Muscle of arm (tissue), 1 donor: ENCODE measurements at regions not wholly inside any gene's neighbourhood (a gene's known extent, or its start where the extent isn't known, plus 50 kb on each side); places are given as distances from the start of the nearest gene placed in this dataset.

ENCODE experiments used
- DNase-seq: peaks from one replicate; pipeline ENCODE4 v3.0.0-alpha.2; 2013

DNA sequence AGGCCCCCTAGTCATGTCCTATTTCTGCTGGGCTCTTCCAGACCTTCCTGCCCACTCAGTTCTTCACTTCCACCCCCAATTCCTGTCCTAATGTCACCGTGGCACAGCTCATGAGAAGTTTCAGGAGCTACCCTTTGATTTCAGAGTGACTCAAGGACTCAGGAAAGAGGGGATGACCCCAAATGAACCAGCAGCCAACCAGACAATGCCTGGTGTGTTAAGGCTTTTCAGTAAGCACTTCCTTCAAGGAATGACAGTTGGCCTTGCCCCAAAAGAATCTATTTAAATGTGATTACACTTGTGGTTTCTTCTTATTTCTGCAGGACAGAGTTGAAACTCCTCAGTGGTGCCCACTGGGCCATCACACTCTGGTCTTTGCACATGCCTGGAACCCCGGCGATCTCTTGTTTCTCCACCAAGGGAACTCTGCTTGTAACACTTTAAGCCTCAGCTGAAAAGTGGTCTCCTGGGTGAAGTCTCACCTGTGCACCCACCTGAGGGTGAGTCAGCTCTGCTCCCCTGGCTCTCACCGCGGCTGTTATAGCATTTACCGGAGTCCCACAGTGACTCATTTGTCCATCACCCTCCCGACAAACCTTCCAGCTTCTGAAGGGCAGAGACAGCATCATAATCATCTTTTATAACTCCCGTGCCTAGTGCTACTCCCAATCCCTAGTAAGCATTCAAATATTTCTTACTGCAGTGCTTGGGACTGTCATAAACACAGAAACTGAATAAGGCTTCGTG lies 123.0 kb upstream of the SVIL start:
- no peak for DNase-seq

DNA sequence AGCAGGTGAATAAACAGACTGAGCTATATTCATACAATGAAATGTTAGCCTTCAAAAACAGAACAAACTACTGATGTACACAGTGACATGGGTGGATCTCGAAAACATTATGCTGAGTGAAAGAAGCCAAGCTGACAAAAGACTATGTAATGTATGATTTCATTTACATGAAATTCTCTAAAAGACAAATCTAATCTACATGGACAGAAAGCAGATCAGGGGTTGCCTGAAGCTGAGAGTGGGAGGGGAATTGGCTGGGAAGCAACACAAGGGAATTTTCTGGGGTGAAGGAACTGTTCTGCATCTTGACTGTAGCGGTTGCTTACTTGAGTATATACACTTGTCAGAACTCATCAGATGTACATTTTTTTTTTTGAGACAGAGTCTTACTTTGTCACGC lies 121.7 kb upstream of the SVIL start:
- no peak for DNase-seq

DNA sequence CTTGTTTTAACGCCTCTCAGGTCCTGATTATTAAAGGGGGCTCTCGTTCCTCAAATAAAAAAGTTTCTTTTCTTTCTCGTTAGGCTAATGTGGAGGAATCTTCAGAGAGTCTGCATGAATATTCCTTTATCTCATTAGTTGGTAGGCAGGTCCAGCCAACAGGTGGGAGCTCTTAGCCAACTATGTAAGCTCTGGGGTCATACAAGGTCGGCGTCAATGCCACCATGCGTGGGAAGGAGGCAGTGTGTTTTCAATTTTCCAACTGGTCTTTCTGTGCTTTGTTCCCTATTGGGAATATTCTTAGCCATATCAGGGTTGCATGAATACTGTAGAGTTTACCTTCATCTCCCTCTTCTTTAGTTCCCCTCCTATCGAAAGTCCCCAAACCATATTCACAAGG lies 118.5 kb upstream of the SVIL start:
- no peak for DNase-seq

DNA sequence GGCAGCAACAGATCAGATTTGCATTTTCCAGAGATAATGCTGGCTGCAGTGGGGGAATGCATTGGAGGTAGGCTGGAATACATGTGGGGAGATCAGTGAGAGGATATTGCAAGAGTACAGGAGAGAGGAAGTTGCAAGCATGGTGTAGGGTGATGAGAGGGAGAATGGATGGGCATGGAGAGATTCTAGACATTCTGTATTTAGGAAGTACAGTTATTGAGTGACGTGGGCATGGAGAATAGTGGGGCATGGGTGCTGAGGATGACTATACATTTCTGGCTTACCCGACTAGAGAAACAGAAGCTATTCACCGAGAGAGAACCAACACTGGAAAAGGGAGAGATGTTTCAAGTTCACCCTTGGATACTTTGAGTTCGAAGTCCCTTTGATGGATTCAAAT lies 116.9 kb upstream of the SVIL start:
- no peak for DNase-seq

DNA sequence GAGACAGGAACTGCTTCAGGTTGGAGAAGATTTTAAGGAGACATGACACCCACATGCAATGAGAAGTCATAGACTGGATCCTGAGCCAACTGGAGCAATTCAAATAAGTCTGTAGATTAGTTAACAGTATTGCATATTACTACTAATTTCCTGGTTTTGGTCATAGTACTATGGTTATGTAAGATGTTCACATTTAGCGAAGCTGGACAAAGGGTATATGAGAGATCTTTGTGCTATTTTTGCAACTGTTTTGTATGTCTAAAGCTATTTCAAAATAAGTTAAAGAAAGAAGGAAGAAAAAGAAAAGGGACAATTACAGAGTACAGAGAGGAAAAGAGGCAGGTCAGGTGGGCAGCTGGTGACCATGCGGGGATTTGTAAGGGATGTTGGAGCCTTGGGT lies 116.5 kb upstream of the SVIL start:
- no peak for DNase-seq

DNA sequence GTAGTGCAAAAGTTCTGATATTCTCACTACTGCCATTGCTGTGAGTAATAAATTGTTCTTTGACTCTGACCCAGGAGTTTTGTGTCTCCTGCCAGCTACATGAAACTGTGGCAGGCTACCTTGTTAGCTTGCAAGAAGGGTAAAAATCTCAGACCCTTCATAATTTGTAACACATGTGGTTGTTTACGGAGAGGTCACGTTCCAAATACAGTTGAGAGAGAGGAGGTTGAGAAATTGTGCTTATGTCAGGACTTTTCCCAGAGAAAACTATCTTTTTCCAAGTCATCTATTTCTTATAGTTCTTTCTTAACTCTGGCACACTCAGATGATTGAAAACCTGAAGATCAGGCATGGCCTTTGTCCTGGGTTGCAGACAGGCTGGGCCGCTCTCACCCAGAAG lies 114.4 kb upstream of the SVIL start:
- DNase-seq, result no peak

DNA sequence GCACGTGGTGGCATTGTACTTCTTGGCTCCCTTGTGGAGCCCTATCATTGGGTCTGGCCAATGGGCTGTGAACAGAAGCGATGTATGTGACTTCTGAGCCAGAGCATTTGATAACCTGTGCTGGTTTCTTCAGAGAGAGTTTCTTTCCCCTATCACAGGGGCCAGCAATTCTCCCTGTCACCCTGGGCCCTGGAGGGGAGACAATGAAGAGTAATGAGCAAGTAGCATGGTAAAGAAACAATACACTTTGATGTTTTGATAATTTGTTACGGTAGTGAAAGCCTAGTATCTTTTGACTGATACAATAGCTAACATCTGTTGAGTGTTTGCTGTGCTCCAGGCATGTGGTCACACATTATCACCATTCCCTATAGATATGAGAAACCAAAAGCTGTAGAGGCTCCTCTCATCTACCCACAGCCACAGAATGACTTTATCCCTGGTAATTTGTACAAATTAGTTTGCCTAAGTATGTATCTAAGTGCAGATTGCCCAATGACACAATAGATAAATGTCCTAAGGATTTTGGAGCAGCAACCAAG lies 113.4 kb upstream of the SVIL start:
- DNase-seq, result no peak

DNA sequence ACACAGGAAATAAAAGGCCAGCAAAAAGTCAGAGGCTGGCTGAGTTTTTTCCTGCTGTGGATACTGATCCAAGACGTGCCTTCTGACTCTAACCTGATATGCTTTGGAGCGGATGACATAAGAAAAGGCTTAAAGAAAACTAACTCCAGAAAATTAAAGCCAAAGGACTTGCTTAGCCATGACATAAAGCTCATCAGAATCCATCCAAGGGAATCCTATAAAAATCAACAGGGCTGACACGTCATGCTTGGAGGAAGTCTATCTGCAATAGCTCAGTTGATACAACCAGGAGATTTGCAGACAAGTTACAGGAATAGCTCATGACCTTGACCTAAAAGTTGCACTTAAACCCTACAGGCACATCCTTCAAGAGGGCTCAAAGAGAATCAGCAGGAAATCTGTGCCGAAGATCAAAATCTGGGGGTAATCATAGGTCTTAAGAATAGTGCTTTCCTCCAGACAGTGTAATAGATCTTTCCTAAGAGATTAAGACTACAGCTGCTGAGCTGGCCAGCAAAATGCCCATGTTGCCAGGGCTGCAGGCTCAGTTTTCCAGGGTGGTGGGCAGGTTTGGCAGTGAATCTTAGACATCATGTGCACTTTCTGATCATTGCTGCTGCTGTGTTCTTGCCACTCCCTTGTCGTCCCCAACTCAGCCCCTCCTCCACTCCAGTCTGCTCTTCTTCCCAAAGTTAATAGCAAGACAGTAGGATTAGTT lies 111.5 kb upstream of the SVIL start:
- DNase-seq, result no peak

DNA sequence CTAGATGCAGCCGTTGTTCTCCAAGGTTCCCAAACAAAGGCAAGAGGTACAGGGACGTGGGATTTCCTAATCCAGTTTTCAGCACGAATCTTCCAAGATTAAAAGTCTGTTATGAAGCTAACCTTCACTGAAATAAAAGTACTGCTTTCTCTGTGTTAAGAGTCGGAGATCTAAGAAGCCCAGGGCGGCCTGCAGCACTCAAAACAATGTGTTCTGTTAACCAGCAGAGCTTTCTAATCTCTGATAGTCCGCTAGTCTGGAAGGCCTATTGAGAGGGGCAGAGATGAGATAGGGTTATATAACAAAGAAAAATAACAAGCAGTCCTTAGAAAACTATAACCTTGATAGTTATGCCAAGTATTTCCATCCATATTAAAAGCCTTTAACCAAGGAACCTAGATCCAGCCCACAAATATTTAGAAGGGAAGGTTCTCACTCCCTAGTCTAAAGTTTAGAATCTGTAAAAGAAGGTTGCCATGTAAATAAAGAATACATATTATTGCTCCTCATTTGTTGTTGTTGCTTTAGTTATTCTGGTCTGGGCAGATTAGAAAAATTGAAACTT lies 106.3 kb upstream of the SVIL start:
- DNase-seq, result no peak

DNA sequence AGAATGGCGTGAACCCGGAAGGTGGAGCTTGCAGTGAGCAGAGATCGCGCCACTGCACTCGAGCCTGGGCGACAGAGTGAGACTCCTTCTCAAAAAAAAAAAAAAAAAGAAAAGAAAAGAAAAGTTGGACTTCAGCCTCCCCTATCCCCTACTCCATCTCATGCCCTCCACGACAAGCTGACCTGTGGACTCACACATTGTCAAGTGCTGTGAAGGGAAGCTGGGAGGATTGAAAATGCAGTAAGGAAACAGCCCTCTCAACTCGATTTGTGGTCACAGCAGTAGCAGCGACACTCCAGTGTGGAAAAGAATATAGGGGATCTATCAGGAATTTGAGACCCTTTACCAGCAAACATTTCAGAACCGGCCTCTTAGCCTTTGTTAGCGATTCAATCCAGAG lies 103.6 kb upstream of the SVIL start:
- DNase-seq, result no peak

DNA sequence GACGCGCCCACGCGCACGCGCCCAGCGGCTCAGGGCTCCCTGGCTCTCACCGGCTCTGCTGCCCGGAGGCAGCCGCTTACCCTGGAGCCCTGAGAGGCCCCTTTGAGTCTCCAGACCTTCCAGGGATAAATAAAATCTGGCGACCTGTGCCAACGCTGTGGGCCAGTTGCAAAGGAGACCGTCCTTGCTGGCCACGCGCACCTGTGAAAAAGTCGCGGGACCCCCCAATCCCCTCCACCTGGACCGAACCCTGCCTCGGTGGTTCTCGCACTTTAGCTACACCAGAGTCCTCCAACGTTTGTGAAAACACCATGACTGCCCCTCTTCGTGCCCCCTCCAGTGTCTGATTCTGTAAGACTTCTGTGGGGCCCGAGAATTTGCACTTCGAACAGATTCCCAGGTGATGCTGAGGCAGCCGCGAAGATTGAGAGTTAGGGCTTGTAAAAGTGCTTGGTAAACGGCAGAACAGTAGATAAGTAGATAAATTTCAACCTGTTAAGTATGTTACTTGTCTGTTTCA lies 102.4 kb upstream of the SVIL start:
- DNase-seq, result no peak

DNA sequence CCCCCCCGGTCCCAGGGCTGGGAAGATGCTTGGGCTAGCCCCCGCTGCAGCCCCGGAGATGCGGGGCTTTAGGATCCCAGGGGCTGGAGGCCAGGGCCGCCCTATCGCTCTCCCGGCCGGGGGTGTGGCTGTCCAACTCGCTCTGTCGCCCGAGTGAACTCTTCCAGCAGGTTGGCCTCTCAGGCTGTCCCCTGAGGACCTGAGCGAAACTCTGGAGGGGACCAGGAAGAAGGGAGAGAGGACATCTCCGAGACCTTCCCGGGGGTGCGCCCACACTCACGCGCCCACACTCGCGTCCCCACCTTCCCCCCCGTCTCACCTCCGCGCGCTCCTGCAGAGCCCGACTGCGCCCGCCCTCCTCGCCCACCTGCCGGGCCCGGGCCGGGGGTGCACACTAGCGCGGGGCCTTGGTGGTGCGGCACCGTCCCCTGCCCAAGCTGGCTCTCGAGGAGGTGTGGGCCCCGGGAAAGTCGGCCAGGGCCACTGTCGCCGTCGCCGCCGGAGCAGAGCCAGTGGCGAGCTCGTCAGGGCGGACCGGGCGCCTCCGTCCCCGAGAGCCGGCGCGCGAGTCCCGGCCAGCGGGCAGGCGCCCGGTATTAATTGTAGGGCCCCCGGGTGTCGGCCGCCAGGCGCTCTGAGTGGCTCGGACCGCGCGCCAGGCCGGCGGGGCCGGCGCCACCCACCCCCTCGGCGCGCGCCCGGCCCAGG lies 101.7 kb upstream of the SVIL start:
- DNase-seq, result no peak

DNA sequence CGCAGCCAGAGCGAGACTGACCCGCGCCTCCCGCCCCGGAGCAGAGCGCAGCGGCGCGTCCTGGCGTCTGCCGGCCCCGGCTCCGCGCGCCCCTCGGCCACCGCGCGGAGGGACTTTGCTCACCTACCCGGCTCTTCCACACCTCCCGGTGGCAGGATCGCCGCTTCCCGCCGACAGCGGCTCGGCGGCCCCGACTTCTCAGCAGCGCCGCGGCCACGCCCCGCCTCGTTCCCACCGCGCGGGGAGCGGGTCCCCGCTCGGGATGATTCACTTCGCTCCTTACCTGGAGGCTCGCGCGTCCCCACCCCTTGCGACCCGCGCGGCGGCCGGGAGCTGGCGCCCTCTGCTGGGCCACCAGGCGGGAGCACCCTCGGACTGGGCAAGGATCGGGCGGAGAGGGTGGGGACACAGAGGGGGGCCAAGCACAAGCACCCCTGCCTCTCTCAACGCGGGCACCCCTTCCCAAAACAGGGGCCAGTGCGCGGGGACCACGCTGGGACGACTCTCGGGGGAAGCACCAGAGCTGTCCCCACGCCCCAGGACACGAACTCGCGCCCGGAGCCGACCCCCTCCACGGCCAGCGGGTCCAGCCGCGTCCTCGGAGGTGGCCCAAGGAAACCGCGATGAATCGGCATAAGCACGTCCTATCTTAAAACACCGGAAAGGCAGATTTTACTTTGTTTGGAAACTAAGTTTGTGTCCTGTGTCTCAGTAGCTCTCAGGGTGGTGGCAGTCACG lies 101.0 kb upstream of the SVIL start:
- peak; percentile 87 for DNase-seq

DNA sequence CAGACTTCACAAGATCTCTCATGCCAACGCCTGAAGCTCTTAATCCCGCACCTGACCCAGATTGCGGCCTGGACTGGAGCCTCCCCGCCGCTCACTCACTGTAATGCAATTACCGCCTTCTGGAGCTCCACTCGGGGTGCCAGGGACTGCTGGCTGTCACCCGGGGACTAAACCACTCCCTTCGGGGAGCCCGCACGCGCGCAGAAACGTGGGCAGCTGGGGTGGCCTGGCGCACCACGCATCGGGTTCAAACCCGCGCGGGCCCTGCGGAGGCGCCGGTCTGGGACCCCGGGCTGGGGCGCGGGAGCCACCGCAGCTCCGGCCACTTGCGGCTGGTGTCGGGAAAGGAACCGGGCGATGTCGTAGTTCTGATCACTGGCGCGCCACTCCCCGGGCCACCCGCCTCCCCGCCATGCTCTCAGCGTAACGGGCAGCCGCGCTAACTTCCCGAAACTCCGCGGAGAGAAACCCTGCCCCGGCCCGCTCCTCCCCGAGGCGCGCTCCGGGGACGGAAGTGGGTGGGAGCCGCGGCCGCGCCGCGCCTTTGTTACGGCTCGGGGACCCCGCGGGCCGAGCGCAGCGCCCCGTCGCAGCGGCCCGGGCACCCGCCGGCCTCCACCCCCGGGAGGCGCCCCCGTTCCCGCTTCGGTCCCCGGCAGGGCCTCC lies 100.3 kb upstream of the SVIL start:
- DNase-seq, result no peak

DNA sequence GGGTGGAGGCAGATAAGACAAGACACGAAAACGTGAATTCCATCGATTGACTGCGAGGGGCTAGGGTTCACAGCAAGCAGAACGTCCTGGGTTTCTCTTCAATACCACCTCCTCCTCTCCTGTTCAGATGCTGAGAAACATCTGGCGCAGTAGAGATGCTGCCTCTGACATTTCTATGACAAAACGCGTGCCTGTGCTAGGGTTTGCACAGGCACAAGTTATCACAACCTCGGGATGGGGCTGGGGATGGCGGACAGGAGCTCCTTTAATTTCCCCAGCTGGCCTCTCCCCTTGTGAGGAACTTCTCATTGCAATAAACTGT lies 99.8 kb upstream of the SVIL start:
- no peak for DNase-seq

DNA sequence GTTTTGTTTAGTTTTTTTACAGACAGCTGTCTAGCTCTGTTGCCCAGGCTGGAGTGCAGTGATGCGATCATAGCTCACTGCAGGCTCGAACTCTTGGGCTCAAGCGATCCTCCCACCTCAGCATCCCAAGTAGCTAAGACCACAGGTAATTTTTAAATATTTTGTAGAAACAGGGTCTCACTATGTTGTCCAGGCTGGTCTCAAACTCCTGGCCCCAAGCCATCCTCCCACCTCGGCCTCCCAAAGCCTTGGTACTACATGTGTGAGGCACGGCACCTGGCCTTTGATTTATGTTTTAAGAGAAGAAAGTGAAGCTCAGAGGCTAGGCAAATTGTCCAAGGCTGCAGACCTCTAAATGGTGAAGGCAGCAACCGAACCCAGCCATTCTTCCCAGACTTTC lies 98.6 kb upstream of the SVIL start:
- DNase-seq, result no peak

DNA sequence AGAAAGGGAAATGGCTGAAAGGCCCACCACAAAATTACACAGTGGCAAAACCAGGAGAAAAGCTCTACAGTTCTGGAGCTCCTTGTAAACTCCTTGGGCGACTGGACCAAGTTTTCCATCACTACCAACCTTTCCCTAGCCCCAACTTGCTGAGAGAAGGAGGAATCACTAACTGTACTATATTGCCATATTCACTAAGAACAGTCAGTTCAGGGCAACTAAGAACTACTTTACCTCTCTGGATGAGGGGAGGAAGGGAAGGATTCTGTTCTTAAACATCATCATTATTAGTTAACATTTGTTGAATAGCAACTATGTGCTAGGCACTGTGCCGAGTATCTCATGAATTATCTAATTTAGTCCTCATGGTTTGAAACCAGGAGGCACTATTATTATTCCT lies 98.1 kb upstream of the SVIL start:
- no peak for DNase-seq

DNA sequence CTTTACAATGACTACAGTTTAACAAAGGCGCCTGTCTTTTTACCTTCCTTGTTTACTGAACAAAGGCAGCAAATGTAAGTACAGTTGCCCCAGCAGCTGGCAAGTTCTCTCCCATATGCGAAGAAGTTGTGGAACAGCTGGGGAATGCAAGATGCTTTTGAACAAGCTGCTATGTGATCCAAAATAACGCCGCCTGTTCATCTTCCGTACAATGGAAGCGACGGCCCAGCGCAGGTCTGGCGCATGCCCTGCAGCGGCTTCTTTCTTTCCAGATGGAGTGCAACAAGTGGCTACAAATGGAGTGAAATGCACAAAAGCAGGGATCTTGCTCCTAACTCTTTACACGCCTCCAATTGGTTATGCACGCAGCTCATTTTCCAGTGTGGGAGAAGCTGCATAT lies 97.0 kb upstream of the SVIL start:
- peak; percentile 59 for DNase-seq

DNA sequence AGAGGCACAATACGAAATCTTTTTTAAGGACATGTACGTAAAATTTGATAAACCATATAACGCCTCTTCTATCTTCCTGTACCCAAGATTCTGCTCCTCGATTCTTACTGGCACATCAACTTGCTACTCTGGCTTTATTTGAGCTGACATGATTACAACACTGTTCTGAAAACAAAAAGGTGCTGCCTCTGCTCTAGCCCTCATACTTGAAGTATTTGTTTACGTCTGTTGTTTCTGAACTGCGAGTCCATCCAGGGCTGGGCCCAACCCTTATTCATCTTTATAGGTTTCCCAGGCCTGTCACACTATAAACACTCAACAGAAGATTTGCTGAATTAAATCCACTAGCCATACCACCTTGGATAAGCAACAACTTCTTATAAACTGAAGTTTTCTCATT lies 96.2 kb upstream of the SVIL start:
- DNase-seq, result no peak

DNA sequence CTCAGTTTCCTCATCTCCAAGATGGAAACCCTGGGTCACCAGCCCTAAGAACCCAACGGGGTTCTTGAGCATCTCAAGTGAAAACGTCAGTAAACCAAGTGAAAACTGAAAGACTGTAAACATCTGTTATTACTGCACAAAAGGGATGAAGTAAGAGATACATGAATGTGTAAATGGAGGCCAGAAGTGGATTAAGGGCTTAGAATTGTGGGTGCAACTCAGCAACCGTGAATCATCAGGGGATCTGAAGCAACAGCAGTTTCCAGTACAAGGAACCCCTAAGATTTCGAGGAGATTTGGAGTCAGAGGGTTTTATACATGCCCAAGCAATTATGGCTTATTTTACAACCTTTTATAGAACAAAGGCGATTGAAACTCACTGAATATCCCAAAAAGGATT lies 95.7 kb upstream of the SVIL start:
- no peak for DNase-seq

DNA sequence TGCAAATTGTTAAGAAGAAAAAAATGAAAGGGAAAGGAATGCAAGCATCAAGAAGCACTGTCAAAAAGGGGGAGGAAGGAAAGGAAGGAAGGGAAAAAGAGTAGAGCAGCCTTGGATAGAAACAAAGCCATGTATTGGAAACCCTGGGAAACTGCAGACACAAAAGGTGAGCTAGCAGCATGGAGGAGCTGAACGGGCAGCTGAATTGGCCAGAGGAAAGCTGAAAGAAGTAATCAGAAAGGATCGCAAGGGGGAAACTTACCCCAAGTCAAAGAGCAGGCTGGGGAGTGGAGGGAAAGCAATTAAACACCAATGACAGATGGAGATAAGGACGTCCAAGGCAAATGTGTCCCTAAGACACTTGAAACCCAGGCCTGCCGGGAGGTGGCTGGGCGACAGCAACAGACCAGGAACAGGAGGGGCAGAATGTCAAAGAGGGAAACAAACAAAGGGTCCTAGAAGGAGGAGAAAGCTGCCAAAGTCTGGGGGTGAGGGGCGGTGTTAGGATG lies 93.8 kb upstream of the SVIL start:
- no peak for DNase-seq
